ENCODE measurements at regions not wholly inside any gene's neighbourhood (a gene's known extent, or its start where the extent isn't known, plus 50 kb on each side); places are given as distances from the start of the nearest gene placed in this dataset.

- no peak for DNase-seq
- Histone ChIP-seq H3K27me3 (no peaks in the 10 kb centered on the region), H3K4me1 (ENCODE audit: insufficient read depth) (peaks cover 2% of the 10 kb centered on the region), H3K27ac (no peak overlapping the region), H3K9me3 (no peaks in the 10 kb centered on the region), H3K36me3 (no peaks in the 10 kb centered on the region), H3K4me3 (no peak overlapping the region)
- TF ChIP-seq EP300 (IDR thresholded peaks at IDR 0.05) (no peak), POLR2A (IDR thresholded peaks at IDR 0.05) (no peak)
- TF ChIP-seq, protein P1, sequence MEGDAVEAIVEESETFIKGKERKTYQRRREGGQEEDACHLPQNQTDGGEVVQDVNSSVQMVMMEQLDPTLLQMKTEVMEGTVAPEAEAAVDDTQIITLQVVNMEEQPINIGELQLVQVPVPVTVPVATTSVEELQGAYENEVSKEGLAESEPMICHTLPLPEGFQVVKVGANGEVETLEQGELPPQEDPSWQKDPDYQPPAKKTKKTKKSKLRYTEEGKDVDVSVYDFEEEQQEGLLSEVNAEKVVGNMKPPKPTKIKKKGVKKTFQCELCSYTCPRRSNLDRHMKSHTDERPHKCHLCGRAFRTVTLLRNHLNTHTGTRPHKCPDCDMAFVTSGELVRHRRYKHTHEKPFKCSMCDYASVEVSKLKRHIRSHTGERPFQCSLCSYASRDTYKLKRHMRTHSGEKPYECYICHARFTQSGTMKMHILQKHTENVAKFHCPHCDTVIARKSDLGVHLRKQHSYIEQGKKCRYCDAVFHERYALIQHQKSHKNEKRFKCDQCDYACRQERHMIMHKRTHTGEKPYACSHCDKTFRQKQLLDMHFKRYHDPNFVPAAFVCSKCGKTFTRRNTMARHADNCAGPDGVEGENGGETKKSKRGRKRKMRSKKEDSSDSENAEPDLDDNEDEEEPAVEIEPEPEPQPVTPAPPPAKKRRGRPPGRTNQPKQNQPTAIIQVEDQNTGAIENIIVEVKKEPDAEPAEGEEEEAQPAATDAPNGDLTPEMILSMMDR (IDR thresholded peaks at IDR 0.05) = no peak
- intact Hi-C loops (cut with DNase I) = no loop called here
- WGBS, 3 donors = 70 to 76% (median 76%) methylated on average over 6 of the region's 6 CpGs
Measured at GRCh38 chr6:87791485-87791884, 89.5 kb upstream of the AKIRIN2 start.

DNA sequence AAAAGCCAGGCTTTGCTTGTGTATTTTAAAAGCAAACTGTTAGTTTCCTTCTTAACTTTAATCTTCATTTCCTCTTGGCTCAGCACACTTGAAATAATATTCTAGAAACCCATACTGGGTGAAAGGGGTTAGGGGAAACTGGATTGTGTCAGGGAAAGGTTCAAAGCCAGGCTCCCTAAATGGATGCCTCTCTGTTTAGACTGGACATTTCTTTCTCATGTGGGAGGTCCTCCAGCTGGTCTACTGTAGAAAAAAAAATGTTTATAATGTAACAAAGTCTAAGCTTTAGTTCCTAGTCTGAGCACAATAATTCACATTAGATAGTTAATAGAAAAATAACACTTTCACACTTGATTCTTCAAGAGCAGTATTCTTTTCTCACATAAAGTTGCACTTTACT, 89.0 kb upstream of the AKIRIN2 start:
- no peaks in the 10 kb centered on the region for H3K27me3 ChIP-seq
- H3K4me1 ChIP-seq (ENCODE audit: insufficient read depth) = peaks cover 2% of the 10 kb centered on the region
- DNase-seq = no peak
- H3K9me3 ChIP-seq = no peaks in the 10 kb centered on the region
- no peaks in the 10 kb centered on the region for H3K36me3 ChIP-seq
- no peak overlapping the region for H3K27ac ChIP-seq
- TF ChIP-seq POLR2A (IDR thresholded peaks at IDR 0.05) = no peak
- TF ChIP-seq, protein P1 (IDR thresholded peaks at IDR 0.05) = no peak
- TF ChIP-seq EP300 (IDR thresholded peaks at IDR 0.05) = no peak
- intact Hi-C loops (cut with DNase I) = no loop called here
- no peak overlapping the region for H3K4me3 ChIP-seq

- Histone ChIP-seq H3K36me3 (no peaks in the 10 kb centered on the region), H3K27ac (no peak overlapping the region), H3K4me1 (ENCODE audit: insufficient read depth) (peaks cover 2% of the 10 kb centered on the region), H3K27me3 (no peaks in the 10 kb centered on the region), H3K9me3 (no peaks in the 10 kb centered on the region), H3K4me3 (no peak overlapping the region)
- 42 to 52% (median 42%) methylated on average over 3 of the region's 3 CpGs for WGBS, 3 donors
- TF ChIP-seq, protein P1 (IDR thresholded peaks at IDR 0.05) = no peak
- TF ChIP-seq EP300 (IDR thresholded peaks at IDR 0.05) (no peak), POLR2A (IDR thresholded peaks at IDR 0.05) (no peak)
- intact Hi-C loops (cut with DNase I) = no loop called here
- no peak for DNase-seq
Measured at GRCh38 chr6:87789900-87790290, 87.9 kb upstream of the AKIRIN2 start.

GRCh38 chr6:87789198-87789899, 87.3 kb upstream of the AKIRIN2 start:
- peaks cover 2% of the 10 kb centered on the region for H3K4me1 ChIP-seq (ENCODE audit: insufficient read depth)
- no peaks in the 10 kb centered on the region for H3K9me3 ChIP-seq
- TF ChIP-seq POLR2A (IDR thresholded peaks at IDR 0.05) (no peak), EP300 (IDR thresholded peaks at IDR 0.05) (no peak)
- TF ChIP-seq, protein P1 (IDR thresholded peaks at IDR 0.05) = no peak
- H3K27me3 ChIP-seq = no peaks in the 10 kb centered on the region
- H3K27ac ChIP-seq = no peak overlapping the region
- intact Hi-C loops (cut with DNase I) = no loop called here
- no peaks in the 10 kb centered on the region for H3K36me3 ChIP-seq
- WGBS, 3 donors = 7 to 22% (median 10%) methylated on average over 2 of the region's 2 CpGs
- H3K4me3 ChIP-seq = no peak overlapping the region
- DNase-seq = peak in 1 of 5 donors; percentile 24

Data from ovary (tissue), 7 donors.